ENCODE measurements at regions not wholly inside any gene's neighbourhood (a gene's known extent, or its start where the extent isn't known, plus 50 kb on each side); places are given as distances from the start of the nearest gene placed in this dataset.

DNA sequence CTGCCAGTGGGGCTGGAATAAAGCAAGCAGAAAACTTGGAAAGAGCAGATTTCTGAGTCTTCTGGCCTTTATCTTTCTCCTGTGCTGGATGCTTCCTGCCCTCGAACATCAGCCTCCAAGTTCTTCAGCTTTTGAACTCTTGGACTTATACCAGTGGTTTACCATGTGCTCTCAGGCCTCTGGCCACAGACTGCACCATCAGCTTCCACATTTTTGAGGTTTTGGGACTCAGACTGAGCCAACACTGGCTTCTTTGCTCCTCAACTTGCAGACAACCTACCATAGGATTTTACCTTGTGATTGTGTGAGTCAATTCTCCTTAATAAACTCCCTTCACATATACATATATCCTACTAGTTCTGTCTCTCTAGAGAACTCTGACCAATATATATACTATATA is 706.6 kb downstream of the NR2F2 start:
- TF ChIP-seq, protein P1, sequence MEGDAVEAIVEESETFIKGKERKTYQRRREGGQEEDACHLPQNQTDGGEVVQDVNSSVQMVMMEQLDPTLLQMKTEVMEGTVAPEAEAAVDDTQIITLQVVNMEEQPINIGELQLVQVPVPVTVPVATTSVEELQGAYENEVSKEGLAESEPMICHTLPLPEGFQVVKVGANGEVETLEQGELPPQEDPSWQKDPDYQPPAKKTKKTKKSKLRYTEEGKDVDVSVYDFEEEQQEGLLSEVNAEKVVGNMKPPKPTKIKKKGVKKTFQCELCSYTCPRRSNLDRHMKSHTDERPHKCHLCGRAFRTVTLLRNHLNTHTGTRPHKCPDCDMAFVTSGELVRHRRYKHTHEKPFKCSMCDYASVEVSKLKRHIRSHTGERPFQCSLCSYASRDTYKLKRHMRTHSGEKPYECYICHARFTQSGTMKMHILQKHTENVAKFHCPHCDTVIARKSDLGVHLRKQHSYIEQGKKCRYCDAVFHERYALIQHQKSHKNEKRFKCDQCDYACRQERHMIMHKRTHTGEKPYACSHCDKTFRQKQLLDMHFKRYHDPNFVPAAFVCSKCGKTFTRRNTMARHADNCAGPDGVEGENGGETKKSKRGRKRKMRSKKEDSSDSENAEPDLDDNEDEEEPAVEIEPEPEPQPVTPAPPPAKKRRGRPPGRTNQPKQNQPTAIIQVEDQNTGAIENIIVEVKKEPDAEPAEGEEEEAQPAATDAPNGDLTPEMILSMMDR (IDR thresholded peaks at IDR 0.05 in 4 of 5, conservative IDR thresholded peaks at IDR 0.05 in 1 of 5) = no peak
- TF ChIP-seq POLR2A (IDR thresholded peaks at IDR 0.05) = no peak
- no peak overlapping the region for H3K4me3 ChIP-seq
- H3K9me3 ChIP-seq = no peaks in the 10 kb centered on the region
- intact Hi-C loops (cut with DNase I; ENCODE audit: low total_unique reads) = no loop called here
- H3K36me3 ChIP-seq = no peaks in the 10 kb centered on the region
- no peak for DNase-seq
- in situ Hi-C loops (cut with MboI; ENCODE audit: low sequenced_read_pairs in 4 of 4) = no loop called here
- no peaks in the 10 kb centered on the region for H3K4me1 ChIP-seq
- ATAC-seq = no peak
- no peaks in the 10 kb centered on the region for H3K27me3 ChIP-seq
- no peak overlapping the region for H3K27ac ChIP-seq

DNA sequence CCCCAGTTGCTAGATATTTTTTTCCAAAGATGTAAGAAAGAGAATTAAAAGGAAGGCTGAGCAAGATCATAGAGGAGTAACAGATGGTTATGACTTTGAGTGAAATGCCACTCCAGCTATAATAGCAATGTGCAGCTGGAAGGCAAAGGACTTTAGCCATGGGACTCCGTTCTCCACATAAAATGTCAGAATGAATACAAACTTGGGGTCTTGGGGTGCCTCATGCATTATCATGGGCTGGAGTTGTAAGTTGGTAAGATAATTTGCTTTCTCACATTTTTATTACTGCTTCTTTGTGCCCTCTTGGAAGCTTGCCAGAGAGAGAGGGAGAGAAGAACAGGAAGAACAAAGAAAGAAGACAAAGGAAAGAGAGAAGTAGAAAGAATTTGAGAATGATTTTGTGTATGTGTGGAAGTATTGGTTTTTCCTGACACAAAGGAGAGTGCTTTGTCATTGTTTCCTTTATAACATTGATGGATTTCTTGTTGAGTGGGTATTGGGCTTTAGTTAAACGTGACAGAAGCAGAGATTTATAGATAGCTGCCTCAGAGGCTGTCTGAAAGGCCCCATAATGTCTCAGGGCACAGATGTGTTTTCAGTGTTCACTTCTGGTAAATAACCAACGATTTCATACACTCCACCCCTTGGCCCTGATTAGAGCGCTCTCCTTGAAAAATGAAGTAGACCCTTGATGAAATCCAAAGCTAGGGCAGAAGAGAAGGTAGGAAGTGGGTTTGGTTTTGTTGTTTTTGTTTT is 715.3 kb downstream of the NR2F2 start:
- DNase-seq = no peak
- ATAC-seq = no peak
- no peaks in the 10 kb centered on the region for H3K36me3 ChIP-seq
- H3K4me1 ChIP-seq = no peaks in the 10 kb centered on the region
- H3K27me3 ChIP-seq = no peaks in the 10 kb centered on the region
- H3K9me3 ChIP-seq = no peaks in the 10 kb centered on the region
- no peak for TF ChIP-seq POLR2A (IDR thresholded peaks at IDR 0.05)
- TF ChIP-seq, protein P1 (IDR thresholded peaks at IDR 0.05 in 4 of 5, conservative IDR thresholded peaks at IDR 0.05 in 1 of 5) = no peak
- in situ Hi-C loops (cut with MboI; ENCODE audit: low sequenced_read_pairs in 4 of 4) = no loop called here
- H3K4me3 ChIP-seq = no peak overlapping the region
- intact Hi-C loops (cut with DNase I; ENCODE audit: low total_unique reads) = no loop called here
- no peak overlapping the region for H3K27ac ChIP-seq

DNA sequence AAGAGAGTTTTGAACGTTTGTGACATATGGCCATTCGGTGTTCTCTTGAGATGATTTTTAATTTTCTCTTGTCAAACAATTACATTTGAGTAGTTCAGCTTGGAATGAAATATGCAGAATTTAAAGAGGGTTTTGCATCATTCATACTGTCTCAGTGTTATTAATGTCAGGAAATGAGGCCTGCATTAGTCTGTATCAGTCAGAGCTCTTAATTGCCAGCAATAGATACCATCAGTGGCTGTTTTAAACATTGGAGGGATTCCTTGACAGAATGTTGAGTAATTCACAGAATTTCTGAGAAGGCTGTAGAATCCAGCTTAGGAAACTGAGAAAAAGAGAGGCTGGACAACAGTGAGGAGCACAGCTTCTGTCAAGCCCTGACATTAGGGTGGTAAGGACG is 722.0 kb downstream of the NR2F2 start:
- no peaks in the 10 kb centered on the region for H3K4me1 ChIP-seq
- no peaks in the 10 kb centered on the region for H3K9me3 ChIP-seq
- no peak overlapping the region for H3K4me3 ChIP-seq
- intact Hi-C loops (cut with DNase I; ENCODE audit: low total_unique reads) = no loop called here
- ATAC-seq (no peak), DNase-seq (no peak)
- H3K27me3 ChIP-seq = no peaks in the 10 kb centered on the region
- TF ChIP-seq, protein P1 (IDR thresholded peaks at IDR 0.05 in 4 of 5, conservative IDR thresholded peaks at IDR 0.05 in 1 of 5) = no peak
- TF ChIP-seq POLR2A (IDR thresholded peaks at IDR 0.05) = no peak
- in situ Hi-C loops (cut with MboI; ENCODE audit: low sequenced_read_pairs in 4 of 4) = no loop called here
- H3K27ac ChIP-seq = no peak overlapping the region
- no peaks in the 10 kb centered on the region for H3K36me3 ChIP-seq

DNA sequence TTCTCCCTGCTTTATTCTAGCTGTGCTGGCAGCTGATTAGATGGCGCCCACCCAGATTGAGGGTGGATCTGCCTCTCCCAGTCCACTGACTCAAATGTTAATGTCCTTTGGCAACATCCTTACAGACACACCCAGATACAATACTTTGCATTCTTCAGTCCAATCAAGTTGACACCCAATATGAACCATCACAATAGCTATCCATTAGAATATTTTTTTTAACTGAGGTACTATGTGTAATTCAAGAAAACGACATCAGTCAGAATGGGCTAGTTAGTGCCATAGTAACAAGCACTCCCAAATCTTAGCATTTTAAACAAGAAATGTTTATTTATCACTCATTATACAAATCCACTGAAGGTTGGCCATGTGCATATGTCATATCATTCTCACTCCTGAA is 723.1 kb downstream of the NR2F2 start:
- no peak overlapping the region for H3K4me3 ChIP-seq
- no peak for TF ChIP-seq POLR2A (IDR thresholded peaks at IDR 0.05)
- TF ChIP-seq, protein P1 (IDR thresholded peaks at IDR 0.05 in 4 of 5, conservative IDR thresholded peaks at IDR 0.05 in 1 of 5) = no peak
- in situ Hi-C loops (cut with MboI; ENCODE audit: low sequenced_read_pairs in 4 of 4) (no loop called here), intact Hi-C loops (cut with DNase I; ENCODE audit: low total_unique reads) (no loop called here)
- DNase-seq (no peak), ATAC-seq (no peak)
- H3K27ac ChIP-seq = no peak overlapping the region
- H3K4me1 ChIP-seq = no peaks in the 10 kb centered on the region
- no peaks in the 10 kb centered on the region for H3K36me3 ChIP-seq
- no peaks in the 10 kb centered on the region for H3K9me3 ChIP-seq
- H3K27me3 ChIP-seq = no peaks in the 10 kb centered on the region

DNA sequence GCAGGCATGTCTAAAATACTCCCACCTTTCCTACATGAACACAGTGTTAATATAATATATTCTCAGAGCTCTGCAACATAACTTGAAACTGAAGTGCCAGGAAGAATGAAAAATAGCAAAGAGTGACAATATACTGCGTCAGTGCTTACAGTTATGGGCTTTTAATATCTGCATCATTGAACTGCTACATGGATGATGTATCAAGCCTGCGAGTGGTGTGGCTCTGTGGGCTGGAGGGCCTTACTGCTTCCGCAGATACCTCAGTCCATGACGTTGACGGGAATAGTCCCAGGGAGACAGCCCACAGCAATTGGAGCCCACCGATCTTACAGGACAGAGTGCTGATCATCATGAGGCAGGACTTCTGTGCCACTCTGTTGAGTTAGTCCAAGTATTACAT is 727.0 kb downstream of the NR2F2 start:
- no peaks in the 10 kb centered on the region for H3K36me3 ChIP-seq
- H3K27ac ChIP-seq = no peak overlapping the region
- no peak for DNase-seq
- ATAC-seq = no peak
- H3K4me3 ChIP-seq = no peak overlapping the region
- in situ Hi-C loops (cut with MboI; ENCODE audit: low sequenced_read_pairs in 4 of 4) = no loop called here
- intact Hi-C loops (cut with DNase I; ENCODE audit: low total_unique reads) = no loop called here
- no peaks in the 10 kb centered on the region for H3K4me1 ChIP-seq
- TF ChIP-seq, protein P1 (IDR thresholded peaks at IDR 0.05 in 4 of 5, conservative IDR thresholded peaks at IDR 0.05 in 1 of 5) = no peak
- no peak for TF ChIP-seq POLR2A (IDR thresholded peaks at IDR 0.05)
- no peaks in the 10 kb centered on the region for H3K9me3 ChIP-seq
- no peaks in the 10 kb centered on the region for H3K27me3 ChIP-seq

Measured in gastrocnemius medialis (tissue), 4 donors.